Stimulated activated CD8-positive, alpha-beta memory T cell treated with anti-CD3 and anti-CD28 coated beads, Interleukin-12 subunit alpha, Interleukin-12 subunit beta, amount 100 ng/mL, for 1 hour (primary cell): ENCODE measurements at regions not wholly inside any gene's neighbourhood (a gene's known extent, or its start where the extent isn't known, plus 50 kb on each side); places are given as distances from the start of the nearest gene placed in this dataset.
"Not testable (repeated sequence)": the region's sequence is repeated elsewhere in the genome, so short reads cannot be mapped to it uniquely, and the experiment has no call there.

Source experiments
- DNase-seq: peaks from one replicate; pipeline ENCODE4 v3.0.0-alpha.2; 2020; ENCODE audit warnings: low read depth

- DNase-seq, result no peak
These were observed 354.7 kb downstream of the CDC5L start for GRCh38 chr6:44742201-44742600.

- DNase-seq, result no peak
These were observed 355.4 kb downstream of the CDC5L start for GRCh38 chr6:44742828-44743372.

GRCh38 chr6:44760116-44760515, 372.6 kb downstream of the CDC5L start:
- not testable (repeated sequence) for DNase-seq

- DNase-seq, result no peak
These were observed 373.5 kb downstream of the CDC5L start for GRCh38 chr6:44761046-44761445.

GRCh38 chr6:44762496-44762895, 375.0 kb downstream of the CDC5L start:
- DNase-seq, result no peak

GRCh38 chr6:44771647-44772415, 384.3 kb downstream of the CDC5L start:
- DNase-seq, result no peak

- DNase-seq, result no peak
These were observed 385.3 kb downstream of the CDC5L start for GRCh38 chr6:44772838-44773237.

- DNase-seq, result no peak
These were observed 387.6 kb downstream of the CDC5L start for GRCh38 chr6:44775121-44775520.

- no peak for DNase-seq
These were observed 388.8 kb downstream of the CDC5L start for GRCh38 chr6:44776344-44776743.

GRCh38 chr6:44778513-44778912, 391.0 kb downstream of the CDC5L start:
- no peak for DNase-seq
